Stimulated activated CD8-positive, alpha-beta memory T cell treated with anti-CD3 and anti-CD28 coated beads, Interleukin-7, amount 100 ng/mL, for 24 hours (primary cell): ENCODE measurements at regions not wholly inside any gene's neighbourhood (a gene's known extent, or its start where the extent isn't known, plus 50 kb on each side); places are given as distances from the start of the nearest gene placed in this dataset.

Experiments
- DNase-seq: peaks from one replicate; pipeline ENCODE4 v3.0.0-alpha.2; 2020; ENCODE audit warnings: low read depth

GRCh38 chr22:47765757-47766156 lies 1003.3 kb downstream of the TBC1D22A start:
- no peak for DNase-seq

- DNase-seq: no peak
These were observed 999.7 kb downstream of the TBC1D22A start for GRCh38 chr22:47762141-47762540.

- DNase-seq: no peak
These were observed 997.5 kb downstream of the TBC1D22A start for GRCh38 chr22:47759909-47760308.

GRCh38 chr22:47757741-47758140 lies 995.3 kb downstream of the TBC1D22A start:
- DNase-seq: no peak

GRCh38 chr22:47750086-47750485 lies 987.6 kb downstream of the TBC1D22A start:
- no peak for DNase-seq

- DNase-seq: no peak
These were observed 986.5 kb downstream of the TBC1D22A start for GRCh38 chr22:47748957-47749356.

GRCh38 chr22:47748271-47748670 lies 985.8 kb downstream of the TBC1D22A start:
- DNase-seq: no peak

- no peak for DNase-seq
These were observed 977.8 kb downstream of the TBC1D22A start for GRCh38 chr22:47740109-47740805.

GRCh38 chr22:47739291-47740015 lies 977.0 kb downstream of the TBC1D22A start:
- DNase-seq: no peak

- no peak for DNase-seq
These were observed 976.1 kb downstream of the TBC1D22A start for GRCh38 chr22:47738472-47739013.

GRCh38 chr22:47736186-47737034 lies 974.0 kb downstream of the TBC1D22A start:
- DNase-seq: no peak

- DNase-seq: no peak
These were observed 972.1 kb downstream of the TBC1D22A start for GRCh38 chr22:47734511-47734910.

GRCh38 chr22:47727641-47728040 lies 965.2 kb downstream of the TBC1D22A start:
- no peak for DNase-seq

GRCh38 chr22:47724751-47725150 lies 962.3 kb downstream of the TBC1D22A start:
- no peak for DNase-seq

GRCh38 chr22:47724030-47724429 lies 961.6 kb downstream of the TBC1D22A start:
- no peak for DNase-seq

GRCh38 chr22:47718337-47718736 lies 955.9 kb downstream of the TBC1D22A start:
- DNase-seq: no peak

- DNase-seq: no peak
These were observed 954.6 kb downstream of the TBC1D22A start for GRCh38 chr22:47716890-47717615.

- no peak for DNase-seq
These were observed 953.6 kb downstream of the TBC1D22A start for GRCh38 chr22:47715866-47716578.

- DNase-seq: no peak
These were observed 951.5 kb downstream of the TBC1D22A start for GRCh38 chr22:47713941-47714340.

- DNase-seq: no peak
These were observed 947.7 kb downstream of the TBC1D22A start for GRCh38 chr22:47710135-47710534.

GRCh38 chr22:47705350-47705749 lies 942.9 kb downstream of the TBC1D22A start:
- no peak for DNase-seq
